Panc1 (cell line): ENCODE measurements at regions not wholly inside any gene's neighbourhood (a gene's known extent, or its start where the extent isn't known, plus 50 kb on each side); places are given as distances from the start of the nearest gene placed in this dataset.

Experiments used
- ATAC-seq: fragments of 200-7000 bp; cut with Tn5 transposase; 2 replicates; pipeline ENCODE4 v1.9.1; 2020; ENCODE audit warnings: mild to moderate bottlenecking, moderate library complexity
- BruUV-seq: library from RNA; stranded (reverse); fragments of 400-500 nt; replicated peaks from 2 replicates; lab custom pipeline; 2021; lab: Mats Ljungman, UMichigan
- CTCF ChIA-PET: fragments of 300-600 bp; sonication (Branson Sonifier 250); formaldehyde crosslinking; loops from one replicate; lab custom pipeline; 2022; ENCODE audit warnings: antibody characterized with exemption; lab: Charles Lee
- POLR2A ChIA-PET: fragments of 300-600 bp; sonication (Branson Sonifier 250); formaldehyde crosslinking; loops from one replicate; lab custom pipeline; 2022; ENCODE audit warnings: antibody characterized with exemption; lab: Charles Lee
- DNase-seq: peaks from one replicate; pipeline ENCODE4 v3.0.0-alpha.2; 2010; ENCODE audit warnings: low read depth, low spot score
- H3K27ac ChIP-seq: 2 replicates; pipeline ENCODE4 v1.5.1; 2011; ENCODE audit warnings: mild to moderate bottlenecking, low read length, inconsistent platforms
- H3K27me3 ChIP-seq: fragments of 200-500 bp; sonication (Bioruptor generic); 2 replicates; pipeline ENCODE4 v1.6.0; 2014; ENCODE audit warnings: low read length, inconsistent platforms; ENCODE audit not compliant: control insufficient read depth, insufficient read depth
- H3K36me3 ChIP-seq: fragments of 200-500 bp; sonication (Bioruptor generic); 2 replicates; pipeline ENCODE4 v1.5.1; 2014; ENCODE audit warnings: inconsistent platforms, mild to moderate bottlenecking, low read length, moderate library complexity; ENCODE audit not compliant: control insufficient read depth, insufficient read depth
- H3K4me1 ChIP-seq: 2 replicates; pipeline ENCODE4 v1.5.1; 2011; ENCODE audit warnings: inconsistent platforms, mild to moderate bottlenecking, low read length, moderate library complexity; ENCODE audit not compliant: control insufficient read depth, insufficient read depth
- H3K4me3 ChIP-seq, 2 experiments: 2 replicates each; pipeline ENCODE4 v1.5.1; 2011 to 2012; ENCODE audit warnings: low read depth in 2 of 2, low read length in 2 of 2, mild to moderate bottlenecking in 2 of 2, inconsistent platforms in 1 of 2, moderate library complexity in 1 of 2
- H3K9me3 ChIP-seq: fragments of 200-500 bp; sonication (Bioruptor generic); 2 replicates; pipeline ENCODE4 v1.5.1; 2014; ENCODE audit warnings: low read depth, mild to moderate bottlenecking, inconsistent platforms, low read length, moderate library complexity; ENCODE audit not compliant: control insufficient read depth, insufficient read depth
- CTCF ChIP-seq: fragments of 450-650 bp; IDR thresholded peaks from 2 replicates; pipeline ENCODE4 v1.5.1; 2017; ENCODE audit warnings: mild to moderate bottlenecking
- POLR2AphosphoS5 ChIP-seq: IDR thresholded peaks from 2 replicates; pipeline ENCODE4 v1.6.1; 2012; ENCODE audit warnings: mild to moderate bottlenecking, low read depth, low read length, moderate library complexity
- REST ChIP-seq, 2 experiments: IDR thresholded peaks; 2 replicates each; pipeline ENCODE4 v1.6.1; 2011 to 2012; ENCODE audit warnings: low read depth in 2 of 2, control low read depth in 1 of 2, low read length in 1 of 2, mild to moderate bottlenecking in 1 of 2, moderate library complexity in 1 of 2; ENCODE audit not compliant: insufficient read depth in 1 of 2
- SIN3A ChIP-seq: IDR thresholded peaks from 2 replicates; pipeline ENCODE4 v1.6.1; 2012; ENCODE audit warnings: low read depth, mild to moderate bottlenecking, low read length, moderate library complexity, borderline replicate concordance; ENCODE audit not compliant: insufficient read depth
- TCF7L2 ChIP-seq: IDR thresholded peaks from 2 replicates; pipeline ENCODE4 v1.6.1; 2011; ENCODE audit warnings: mild to moderate bottlenecking, low read depth, low read length, inconsistent platforms
- in situ Hi-C: cut with HindIII; loops from 2 replicates; pipeline ENCODE4 v1.10.0; 2016; ENCODE audit warnings: low sequenced_read_pairs, low pct_unique_long_range_greater_than_20kb
- intact Hi-C: fragments of 100-400 bp; cut with micrococcal nuclease; formaldehyde crosslinking; loops from one replicate; pipeline ENCODE4 v1.10.0; 2022; ENCODE audit not compliant: unreplicated experiment

GRCh38 chr16:8374586-8375231 lies 215.6 kb downstream of the TMEM114 start:
- intact Hi-C loops (no loop called here), in situ Hi-C loops (no loop called here)
- Histone ChIP-seq H3K4me3 (no peak overlapping the region), H3K9me3 (no peaks in the 10 kb centered on the region), H3K27ac (no peak overlapping the region), H3K36me3 (no peaks in the 10 kb centered on the region), H3K27me3 (no peaks in the 10 kb centered on the region), H3K4me1 (no peaks in the 10 kb centered on the region)
- TF ChIP-seq CTCF (no peak), REST (IDR thresholded peaks at IDR 0.05; ENCODE audit: insufficient read depth in 1 of 2, low read depth in 2 of 2, low read length in 1 of 2) (no peak), SIN3A (no peak), TCF7L2 (no peak), POLR2AphosphoS5 (no peak)
- DNase-seq (no peak), ATAC-seq (no peak)
- no TSS peak for BruUV-seq
- CTCF ChIA-PET: no interaction called here
- POLR2A ChIA-PET: no interaction called here

GRCh38 chr16:8373676-8374431 lies 216.5 kb downstream of the TMEM114 start:
- Histone ChIP-seq H3K4me1 (no peaks in the 10 kb centered on the region), H3K4me3 (no peak overlapping the region), H3K9me3 (no peaks in the 10 kb centered on the region), H3K36me3 (no peaks in the 10 kb centered on the region), H3K27me3 (no peaks in the 10 kb centered on the region), H3K27ac (no peak overlapping the region)
- intact Hi-C loops: no loop called here
- DNase-seq (no peak), ATAC-seq (no peak)
- in situ Hi-C loops: no loop called here
- ChIA-PET POLR2A (no interaction called here), CTCF (interaction anchor here (0.6 kb wide), 1 partner anchor 278 kb away, joined by 3 read pairs; no protein-coding TSS in a partner anchor)
- TF ChIP-seq TCF7L2 (no peak), POLR2AphosphoS5 (no peak), REST (IDR thresholded peaks at IDR 0.05; ENCODE audit: insufficient read depth in 1 of 2, low read depth in 2 of 2, low read length in 1 of 2) (no peak), CTCF (peak; percentile 14)
- BruUV-seq: no TSS peak
